ENCODE measurements at regions not wholly inside any gene's neighbourhood (a gene's known extent, or its start where the extent isn't known, plus 50 kb on each side); places are given as distances from the start of the nearest gene placed in this dataset.

DNA sequence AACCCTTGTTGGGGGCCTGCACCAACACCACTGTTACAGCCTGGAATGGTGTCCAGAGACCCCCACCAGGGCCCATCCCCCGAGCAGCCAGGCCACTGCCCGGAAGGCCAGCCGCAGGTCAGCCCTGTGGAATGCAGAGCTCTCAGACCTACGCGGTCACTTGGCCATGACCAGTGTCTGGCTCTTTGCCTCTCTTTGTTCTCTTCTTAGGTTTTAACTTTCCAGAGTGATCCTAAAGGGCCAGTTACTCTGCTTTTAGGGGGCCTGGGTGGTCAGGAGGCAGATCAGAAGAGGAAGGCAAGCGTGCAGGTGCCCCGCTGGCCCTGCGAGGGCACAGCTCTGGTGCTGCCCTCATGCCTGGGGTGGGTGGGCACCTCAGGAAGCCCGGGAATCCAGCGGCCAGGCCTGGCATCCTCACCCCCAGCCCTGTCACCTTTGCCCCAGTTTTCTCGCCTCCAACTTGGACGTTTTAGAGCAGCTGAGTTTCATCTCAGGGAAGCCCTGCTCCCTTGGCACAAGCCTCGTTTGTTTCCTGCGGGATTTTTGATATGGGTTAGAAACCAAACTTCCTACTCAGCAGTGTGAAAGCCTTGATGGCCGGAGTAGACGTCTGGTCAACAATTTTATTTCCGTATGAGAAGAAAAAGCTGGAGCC lies 62.5 kb upstream of the CHST15 start:
- H4K20me1 ChIP-seq (ENCODE audit: control insufficient read depth, extremely low read depth, insufficient read depth, low read length) = no peaks in the 10 kb centered on the region
- no peaks in the 10 kb centered on the region for H3K9me3 ChIP-seq (ENCODE audit: control insufficient read depth, low read depth, low read length)
- no peaks in the 10 kb centered on the region for H3K36me3 ChIP-seq (ENCODE audit: control insufficient read depth in 2 of 2, extremely low read depth in 1 of 2, insufficient read depth in 2 of 2, low read length in 2 of 2)
- FAIRE-seq (no peak), DNase-seq (ENCODE audit: low read depth, low spot score) (no peak)
- H3K4me2 ChIP-seq (ENCODE audit: control insufficient read depth, extremely low read depth, insufficient read depth, low read depth, low read length) = no peak overlapping the region
- TF ChIP-seq, protein P1, sequence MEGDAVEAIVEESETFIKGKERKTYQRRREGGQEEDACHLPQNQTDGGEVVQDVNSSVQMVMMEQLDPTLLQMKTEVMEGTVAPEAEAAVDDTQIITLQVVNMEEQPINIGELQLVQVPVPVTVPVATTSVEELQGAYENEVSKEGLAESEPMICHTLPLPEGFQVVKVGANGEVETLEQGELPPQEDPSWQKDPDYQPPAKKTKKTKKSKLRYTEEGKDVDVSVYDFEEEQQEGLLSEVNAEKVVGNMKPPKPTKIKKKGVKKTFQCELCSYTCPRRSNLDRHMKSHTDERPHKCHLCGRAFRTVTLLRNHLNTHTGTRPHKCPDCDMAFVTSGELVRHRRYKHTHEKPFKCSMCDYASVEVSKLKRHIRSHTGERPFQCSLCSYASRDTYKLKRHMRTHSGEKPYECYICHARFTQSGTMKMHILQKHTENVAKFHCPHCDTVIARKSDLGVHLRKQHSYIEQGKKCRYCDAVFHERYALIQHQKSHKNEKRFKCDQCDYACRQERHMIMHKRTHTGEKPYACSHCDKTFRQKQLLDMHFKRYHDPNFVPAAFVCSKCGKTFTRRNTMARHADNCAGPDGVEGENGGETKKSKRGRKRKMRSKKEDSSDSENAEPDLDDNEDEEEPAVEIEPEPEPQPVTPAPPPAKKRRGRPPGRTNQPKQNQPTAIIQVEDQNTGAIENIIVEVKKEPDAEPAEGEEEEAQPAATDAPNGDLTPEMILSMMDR (optimal IDR thresholded peaks at IDR 0.05 in 1 of 3, IDR thresholded peaks at IDR 0.05 in 1 of 3, conservative IDR thresholded peaks at IDR 0.05 in 1 of 3; ENCODE audit: extremely low read depth in 1 of 3, insufficient read depth in 2 of 3, low read length in 3 of 3) = no peak
- no peak for TF ChIP-seq EZH2 (IDR thresholded peaks at IDR 0.05; ENCODE audit: low read length)
- no peak overlapping the region for H2AFZ ChIP-seq (ENCODE audit: control insufficient read depth, low read length)
- H3K9me1 ChIP-seq (ENCODE audit: control insufficient read depth, extremely low read depth, insufficient read depth, low read length) = no peaks in the 10 kb centered on the region
- no peak overlapping the region for H3K27ac ChIP-seq (ENCODE audit: control insufficient read depth, insufficient read depth, low read length)
- H3K4me3 ChIP-seq (ENCODE audit: control insufficient read depth in 2 of 3, extremely low read depth in 1 of 3, insufficient read depth in 2 of 3, low read depth in 1 of 3, low read length in 3 of 3) = no peak overlapping the region
- H3K9ac ChIP-seq (ENCODE audit: control insufficient read depth, extremely low read depth, insufficient read depth, low read length) = no peak overlapping the region
- no peaks in the 10 kb centered on the region for H3K79me2 ChIP-seq (ENCODE audit: control insufficient read depth, insufficient read depth, low read length)
- H3K4me1 ChIP-seq (ENCODE audit: control insufficient read depth, extremely low read depth, insufficient read depth, low read length) = peaks cover 23% of the 10 kb centered on the region
- dilution Hi-C loops (cut with MboI; ENCODE audit: extremely low pct_ligation_motif_present, low sequenced_read_pairs) = no loop called here
- no peaks in the 10 kb centered on the region for H3K27me3 ChIP-seq (ENCODE audit: control insufficient read depth, extremely low read depth, insufficient read depth, low read length)

DNA sequence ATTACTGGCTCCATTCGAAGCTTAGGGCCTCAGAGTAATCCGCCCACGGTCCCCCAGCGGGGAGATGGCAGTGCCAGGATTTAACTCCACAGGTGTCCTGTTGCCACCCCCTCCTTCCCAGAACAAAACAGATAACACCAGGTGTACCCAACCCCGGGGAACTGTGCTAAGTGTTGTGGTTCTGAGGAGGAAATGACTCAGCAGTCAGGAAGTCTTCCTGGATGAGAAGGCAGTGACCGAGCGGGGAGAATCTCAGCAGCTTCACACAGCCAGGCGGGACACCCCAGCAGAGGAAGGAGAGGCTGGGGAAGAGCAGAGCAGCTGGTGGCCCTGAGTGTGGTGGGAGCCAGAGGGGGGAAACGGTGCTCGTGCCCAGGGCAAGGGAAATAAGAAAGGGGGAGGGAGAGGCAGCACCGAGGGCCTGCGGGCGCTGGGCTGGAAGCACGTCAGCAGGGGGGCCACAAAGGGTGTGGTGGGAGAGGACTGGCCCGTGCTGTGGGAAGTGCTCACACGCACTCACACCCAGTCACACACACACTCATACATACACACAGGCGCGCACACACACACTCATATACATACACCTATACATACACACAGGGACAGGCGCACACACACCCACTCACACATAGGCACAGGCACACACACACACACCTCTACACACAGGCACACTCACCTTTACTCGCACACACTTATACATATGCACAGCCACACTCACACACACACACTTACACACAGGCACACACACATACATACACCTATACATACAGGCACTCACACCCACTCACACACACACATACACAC lies 59.8 kb upstream of the CHST15 start:
- no peak for FAIRE-seq
- H4K20me1 ChIP-seq (ENCODE audit: control insufficient read depth, extremely low read depth, insufficient read depth, low read length) = no peaks in the 10 kb centered on the region
- H3K9ac ChIP-seq (ENCODE audit: control insufficient read depth, extremely low read depth, insufficient read depth, low read length) = peak overlapping the region; percentile 61
- H3K27ac ChIP-seq (ENCODE audit: control insufficient read depth, insufficient read depth, low read length) = peak overlapping the region; percentile 89
- no peaks in the 10 kb centered on the region for H3K9me1 ChIP-seq (ENCODE audit: control insufficient read depth, extremely low read depth, insufficient read depth, low read length)
- TF ChIP-seq, protein P1 (optimal IDR thresholded peaks at IDR 0.05 in 1 of 3, IDR thresholded peaks at IDR 0.05 in 1 of 3, conservative IDR thresholded peaks at IDR 0.05 in 1 of 3; ENCODE audit: extremely low read depth in 1 of 3, insufficient read depth in 2 of 3, low read length in 3 of 3) = peak in 1 of 3 experiments; percentile 7
- no peak for TF ChIP-seq EZH2 (IDR thresholded peaks at IDR 0.05; ENCODE audit: low read length)
- H2AFZ ChIP-seq (ENCODE audit: control insufficient read depth, low read length) = peak overlapping the region; percentile 43
- peak overlapping the region in 1 of 3 experiments; percentile 43 for H3K4me3 ChIP-seq (ENCODE audit: control insufficient read depth in 2 of 3, extremely low read depth in 1 of 3, insufficient read depth in 2 of 3, low read depth in 1 of 3, low read length in 3 of 3)
- H3K27me3 ChIP-seq (ENCODE audit: control insufficient read depth, extremely low read depth, insufficient read depth, low read length) = no peaks in the 10 kb centered on the region
- no peaks in the 10 kb centered on the region for H3K9me3 ChIP-seq (ENCODE audit: control insufficient read depth, low read depth, low read length)
- dilution Hi-C loops (cut with MboI; ENCODE audit: extremely low pct_ligation_motif_present, low sequenced_read_pairs) = no loop called here
- H3K4me2 ChIP-seq (ENCODE audit: control insufficient read depth, extremely low read depth, insufficient read depth, low read depth, low read length) = peak overlapping the region; percentile 70
- DNase-seq (ENCODE audit: low read depth, low spot score) = peak; percentile 94
- peaks cover 23% of the 10 kb centered on the region for H3K4me1 ChIP-seq (ENCODE audit: control insufficient read depth, extremely low read depth, insufficient read depth, low read length)
- H3K36me3 ChIP-seq (ENCODE audit: control insufficient read depth in 2 of 2, extremely low read depth in 1 of 2, insufficient read depth in 2 of 2, low read length in 2 of 2) = no peaks in the 10 kb centered on the region
- H3K79me2 ChIP-seq (ENCODE audit: control insufficient read depth, insufficient read depth, low read length) = no peaks in the 10 kb centered on the region
